ENCODE measurements at regions not wholly inside any gene's neighbourhood (a gene's known extent, or its start where the extent isn't known, plus 50 kb on each side); places are given as distances from the start of the nearest gene placed in this dataset.

DNA sequence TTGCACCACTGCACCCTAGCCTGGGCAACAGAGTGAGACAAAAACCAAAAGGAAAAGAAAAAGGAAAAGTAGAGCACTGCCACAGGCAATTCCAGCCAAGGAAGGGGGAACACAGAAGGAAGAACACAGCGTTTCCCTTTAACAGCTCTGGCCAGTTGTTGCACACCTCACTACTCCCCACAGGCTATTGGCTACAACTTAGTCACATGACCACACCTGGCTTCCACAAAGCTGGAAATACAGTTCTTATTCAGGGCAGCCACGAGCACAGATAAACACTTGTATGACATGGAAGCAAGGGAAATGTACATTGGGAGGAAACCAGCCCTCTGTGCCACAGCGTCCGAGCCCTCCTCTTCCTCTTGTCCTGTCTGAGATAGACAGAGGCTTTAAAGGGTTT, 249.0 kb upstream of the JARID2 start:
- TF ChIP-seq, protein P1, sequence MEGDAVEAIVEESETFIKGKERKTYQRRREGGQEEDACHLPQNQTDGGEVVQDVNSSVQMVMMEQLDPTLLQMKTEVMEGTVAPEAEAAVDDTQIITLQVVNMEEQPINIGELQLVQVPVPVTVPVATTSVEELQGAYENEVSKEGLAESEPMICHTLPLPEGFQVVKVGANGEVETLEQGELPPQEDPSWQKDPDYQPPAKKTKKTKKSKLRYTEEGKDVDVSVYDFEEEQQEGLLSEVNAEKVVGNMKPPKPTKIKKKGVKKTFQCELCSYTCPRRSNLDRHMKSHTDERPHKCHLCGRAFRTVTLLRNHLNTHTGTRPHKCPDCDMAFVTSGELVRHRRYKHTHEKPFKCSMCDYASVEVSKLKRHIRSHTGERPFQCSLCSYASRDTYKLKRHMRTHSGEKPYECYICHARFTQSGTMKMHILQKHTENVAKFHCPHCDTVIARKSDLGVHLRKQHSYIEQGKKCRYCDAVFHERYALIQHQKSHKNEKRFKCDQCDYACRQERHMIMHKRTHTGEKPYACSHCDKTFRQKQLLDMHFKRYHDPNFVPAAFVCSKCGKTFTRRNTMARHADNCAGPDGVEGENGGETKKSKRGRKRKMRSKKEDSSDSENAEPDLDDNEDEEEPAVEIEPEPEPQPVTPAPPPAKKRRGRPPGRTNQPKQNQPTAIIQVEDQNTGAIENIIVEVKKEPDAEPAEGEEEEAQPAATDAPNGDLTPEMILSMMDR (IDR thresholded peaks at IDR 0.05 in 4 of 5, conservative IDR thresholded peaks at IDR 0.05 in 1 of 5), result no peak
- no peak for TF ChIP-seq POLR2A (IDR thresholded peaks at IDR 0.05)
